A549 (cell line): ENCODE measurements at regions not wholly inside any gene's neighbourhood (a gene's known extent, or its start where the extent isn't known, plus 50 kb on each side); places are given as distances from the start of the nearest gene placed in this dataset.
A peak's percentile ranks its signal among the peaks of the same experiment; 100 is the strongest.

Experiments used
- ATAC-seq, 2 experiments: fragments of 200-7000 bp in 1 of 2; fragments of >200 bp in 1 of 2; cut with Nextera tagmentation in 1 of 2; cut with Tn5 transposase in 1 of 2; 3 replicates each; pipeline versions ENCODE4 v1.8.0 to v1.9.1; 2018 to 2020; ENCODE audit warnings: mild to moderate bottlenecking in 1 of 2, moderate library complexity in 1 of 2
- CTCF ChIA-PET: fragments of 300-600 bp; sonication (Branson Sonifier 250); formaldehyde crosslinking; extraction: SDS; loops from one replicate; lab custom pipeline; 2021; ENCODE audit warnings: antibody characterized with exemption, inconsistent platforms; lab: Yijun Ruan, JAX
- POLR2A ChIA-PET: fragments of 350-600 bp; formaldehyde crosslinking; extraction: SDS; loops from one replicate; lab custom pipeline; 2021; ENCODE audit warnings: antibody characterized with exemption, inconsistent platforms; lab: Yijun Ruan, JAX
- DNase-seq, 2 experiments: peaks; one replicate each; pipeline versions ENCODE4 v3.0.0 to v3.0.0-alpha.2; 2011 to 2016; ENCODE audit warnings: low read depth in 1 of 2, low spot score in 1 of 2
- FAIRE-seq: peaks from 2 replicates; lab custom pipeline; 2011; peaks lifted over from hg19 to GRCh38; lab: Jason Lieb, UNC
- H3K27ac ChIP-seq, 2 experiments: fragments of >200 bp; sonication (Bioruptor Twin); formaldehyde crosslinking; 3 replicates each; pipeline ENCODE4 v1.5.1; 2016 to 2017
- H3K4me1 ChIP-seq: fragments of >200 bp; sonication (Bioruptor Twin); formaldehyde crosslinking; 3 replicates; pipeline ENCODE4 v1.6.1; 2016
- H3K4me2 ChIP-seq: fragments of >200 bp; sonication (Bioruptor Twin); formaldehyde crosslinking; 3 replicates; pipeline ENCODE4 v1.6.1; 2016
- H3K4me3 ChIP-seq: fragments of >200 bp; sonication (Bioruptor Twin); formaldehyde crosslinking; 3 replicates; pipeline ENCODE4 v1.5.1; 2016
- H3K9me3 ChIP-seq: fragments of >200 bp; sonication (Bioruptor Twin); formaldehyde crosslinking; 3 replicates; pipeline ENCODE4 v1.6.1; 2016
- ATOH8 ChIP-seq: fragments of 250-450 bp; sonication (Bioruptor Pico); IDR thresholded peaks from 2 replicates; pipeline ENCODE4 v1.5.0; 2020; ENCODE audit warnings: low read depth, mild to moderate bottlenecking, moderate library complexity
- BHLHE40 ChIP-seq: IDR thresholded peaks from 2 replicates; pipeline ENCODE4 v1.6.1; 2012; ENCODE audit warnings: low read depth, low read length, inconsistent platforms
- CEBPB ChIP-seq, 2 experiments: fragments of >200 bp in 1 of 2; sonication (Bioruptor Twin) in 1 of 2; formaldehyde crosslinking in 1 of 2; IDR thresholded peaks; 2 replicates each; pipeline ENCODE4 v1.6.1; 2012 to 2016
- CHD4 ChIP-seq: fragments of 200-600 bp; sonication (generic); IDR thresholded peaks from 2 replicates; pipeline ENCODE4 v1.6.1; 2016; ENCODE audit warnings: antibody characterized with exemption, mild to moderate bottlenecking, borderline replicate concordance
- CTCF ChIP-seq: fragments of >200 bp; sonication (Bioruptor Twin); formaldehyde crosslinking; IDR thresholded peaks from 3 replicates; pipeline ENCODE4 v1.5.1; 2016
- EHF ChIP-seq: fragments of 250-450 bp; sonication (Bioruptor Pico); IDR thresholded peaks from 2 replicates; pipeline ENCODE4 v1.5.0; 2020; ENCODE audit warnings: mild to moderate bottlenecking
- EHMT2 ChIP-seq: fragments of 200-600 bp; sonication (generic); IDR thresholded peaks from 2 replicates; pipeline ENCODE4 v1.6.1; 2016; ENCODE audit warnings: antibody characterized with exemption, low read depth, mild to moderate bottlenecking, moderate library complexity
- EP300 ChIP-seq, 2 experiments: fragments of >200 bp; sonication (Bioruptor Twin); formaldehyde crosslinking; IDR thresholded peaks; 2 replicates in 1 of 2; 3 replicates in 1 of 2; pipeline ENCODE4 v1.6.1; 2016 to 2017
- ESRRA ChIP-seq: fragments of 150-350 bp; IDR thresholded peaks from 2 replicates; pipeline ENCODE4 v1.6.1; 2014; ENCODE audit warnings: mild to moderate bottlenecking, low read length, borderline replicate concordance
- FOSL2 ChIP-seq, 2 experiments: fragments of 450-650 bp in 1 of 2; fragments of >200 bp in 1 of 2; sonication (Bioruptor Twin) in 1 of 2; formaldehyde crosslinking; IDR thresholded peaks; 2 replicates each; pipeline versions ENCODE4 v1.5.0 to v1.6.1; 2016 to 2020; ENCODE audit warnings: mild to moderate bottlenecking in 1 of 2, moderate library complexity in 1 of 2
- FOXS1 ChIP-seq: fragments of 250-450 bp; sonication (Bioruptor Pico); IDR thresholded peaks from 2 replicates; pipeline ENCODE4 v1.5.0; 2020; ENCODE audit warnings: mild to moderate bottlenecking, moderate library complexity
- HDAC2 ChIP-seq: fragments of 200-600 bp; sonication (generic); IDR thresholded peaks from 2 replicates; pipeline ENCODE4 v1.6.1; 2016
- HOXA7 ChIP-seq: fragments of 250-450 bp; sonication (Bioruptor Pico); IDR thresholded peaks from 2 replicates; pipeline ENCODE4 v1.5.0; 2020; ENCODE audit warnings: mild to moderate bottlenecking, moderate library complexity
- HOXB5 ChIP-seq: fragments of 250-450 bp; sonication (Bioruptor Pico); IDR thresholded peaks from 2 replicates; pipeline ENCODE4 v1.5.0; 2020; ENCODE audit warnings: mild to moderate bottlenecking, moderate library complexity
- JUN ChIP-seq, 2 experiments: fragments of >200 bp; sonication (Bioruptor Twin); formaldehyde crosslinking; IDR thresholded peaks; 2 replicates in 1 of 2; 3 replicates in 1 of 2; pipeline ENCODE4 v1.6.1; 2016 to 2017
- JUNB ChIP-seq: fragments of >200 bp; sonication (Bioruptor Twin); formaldehyde crosslinking; IDR thresholded peaks from 2 replicates; pipeline ENCODE4 v1.6.1; 2016
- KDM1A ChIP-seq: fragments of 200-600 bp; sonication (generic); IDR thresholded peaks from 2 replicates; pipeline ENCODE4 v1.6.1; 2016; ENCODE audit warnings: low read depth, mild to moderate bottlenecking
- KDM5A ChIP-seq: fragments of 200-600 bp; sonication (generic); IDR thresholded peaks from 2 replicates; pipeline ENCODE4 v1.6.1; 2016; ENCODE audit warnings: antibody characterized with exemption, mild to moderate bottlenecking
- MAFK ChIP-seq: fragments of 450-650 bp; IDR thresholded peaks from 2 replicates; pipeline ENCODE4 v1.6.1; 2014; ENCODE audit not compliant: partially characterized antibody
- NFE2L2 ChIP-seq: fragments of 150-350 bp; conservative IDR thresholded peaks from 2 replicates; pipeline ENCODE4 v1.6.1; 2014; ENCODE audit warnings: low read length
- NR3C1 ChIP-seq: fragments of >200 bp; sonication (Bioruptor Twin); formaldehyde crosslinking; IDR thresholded peaks from 3 replicates; pipeline ENCODE4 v1.6.1; 2017
- POLR2A ChIP-seq: IDR thresholded peaks from 2 replicates; pipeline ENCODE4 v1.6.1; 2012; ENCODE audit warnings: mild to moderate bottlenecking, low read length
- POLR2AphosphoS2 ChIP-seq: conservative IDR thresholded peaks from 2 replicates; pipeline ENCODE4 v1.6.1; 2012; ENCODE audit warnings: low read length, improper control_type of control experiment, inconsistent platforms
- RAD21 ChIP-seq, 2 experiments: fragments of >200 bp in 1 of 2; sonication (Bioruptor Twin) in 1 of 2; formaldehyde crosslinking in 1 of 2; IDR thresholded peaks in 1 of 2; conservative IDR thresholded peaks in 1 of 2; 2 replicates in 1 of 2; 3 replicates in 1 of 2; pipeline ENCODE4 v1.6.1; 2012 to 2018; ENCODE audit warnings: inconsistent platforms in 1 of 2
- SREBF2 ChIP-seq: fragments of 450-650 bp; IDR thresholded peaks from 2 replicates; pipeline ENCODE4 v1.6.1; 2014; ENCODE audit warnings: mild to moderate bottlenecking, moderate library complexity
- TFCP2L1 ChIP-seq: fragments of 250-450 bp; sonication (Bioruptor Pico); IDR thresholded peaks from 2 replicates; pipeline ENCODE4 v1.5.0; 2021; ENCODE audit warnings: mild to moderate bottlenecking
- USF2 ChIP-seq: fragments of 450-650 bp; IDR thresholded peaks from 2 replicates; pipeline ENCODE4 v1.6.1; 2014; ENCODE audit warnings: antibody characterized with exemption
- ZC3H11A ChIP-seq: fragments of 450-650 bp; IDR thresholded peaks from 2 replicates; pipeline ENCODE4 v1.6.1; 2014; ENCODE audit warnings: antibody characterized with exemption, mild to moderate bottlenecking
- ZSCAN20 ChIP-seq: fragments of 250-450 bp; sonication (Bioruptor Pico); IDR thresholded peaks from 2 replicates; pipeline ENCODE4 v1.8.0; 2022; ENCODE audit warnings: mild to moderate bottlenecking, moderate library complexity
- WGBS: methylation state at CpG from one replicate; pipeline ENCODE4 v1.1.6; 2017; ENCODE audit errors: missing lambda C conversion rate; 5-methylcytosine and 5-hydroxymethylcytosine counted together
- TF ChIP-seq, protein P1 (sequence below): fragments of 150-350 bp; IDR thresholded peaks from 2 replicates; pipeline ENCODE4 v1.6.1; 2014; ENCODE audit warnings: low read depth, mild to moderate bottlenecking, low read length
- TF ChIP-seq, protein P2 (sequence below): fragments of >200 bp; sonication (Bioruptor Twin); formaldehyde crosslinking; IDR thresholded peaks from 2 replicates; pipeline ENCODE4 v1.6.1; 2016

DNA sequence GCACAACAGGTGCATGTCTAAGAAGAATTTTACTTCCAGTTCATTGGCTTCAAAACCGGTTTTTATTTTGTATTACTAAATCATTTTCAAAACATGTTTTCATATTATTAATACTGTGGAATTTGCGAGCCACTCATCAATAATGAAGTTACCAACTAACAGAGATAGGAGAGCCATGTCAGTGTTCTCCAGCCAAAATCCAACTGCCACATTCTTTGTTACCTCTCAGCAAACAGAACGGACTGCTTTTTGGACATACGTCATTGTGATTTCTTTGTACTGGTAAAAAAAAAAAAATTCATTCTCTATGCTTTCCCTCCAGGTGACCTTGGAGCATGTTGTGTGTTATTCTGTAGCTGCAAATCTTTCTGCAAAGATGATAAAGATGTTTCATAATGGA, 414.2 kb upstream of the MMADHC start:
- ChIA-PET POLR2A (no interaction called here), CTCF (no interaction called here)
- Histone ChIP-seq H3K27ac (no peak overlapping the region), H3K4me3 (no peak overlapping the region), H3K4me2 (no peak overlapping the region), H3K9me3 (no peaks in the 10 kb centered on the region), H3K4me1 (no peaks in the 10 kb centered on the region)
- DNase-seq, result no peak
- ATAC-seq, result no peak
- 98% methylated on average over 4 of the region's 4 CpGs for WGBS
- no peak for FAIRE-seq
- TF ChIP-seq ZC3H11A, result no peak
- TF ChIP-seq SREBF2, result no peak
- TF ChIP-seq HDAC2, result no peak
- no peak for TF ChIP-seq KDM1A
- TF ChIP-seq JUNB, result no peak
- TF ChIP-seq, protein P1, sequence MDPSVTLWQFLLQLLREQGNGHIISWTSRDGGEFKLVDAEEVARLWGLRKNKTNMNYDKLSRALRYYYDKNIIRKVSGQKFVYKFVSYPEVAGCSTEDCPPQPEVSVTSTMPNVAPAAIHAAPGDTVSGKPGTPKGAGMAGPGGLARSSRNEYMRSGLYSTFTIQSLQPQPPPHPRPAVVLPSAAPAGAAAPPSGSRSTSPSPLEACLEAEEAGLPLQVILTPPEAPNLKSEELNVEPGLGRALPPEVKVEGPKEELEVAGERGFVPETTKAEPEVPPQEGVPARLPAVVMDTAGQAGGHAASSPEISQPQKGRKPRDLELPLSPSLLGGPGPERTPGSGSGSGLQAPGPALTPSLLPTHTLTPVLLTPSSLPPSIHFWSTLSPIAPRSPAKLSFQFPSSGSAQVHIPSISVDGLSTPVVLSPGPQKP, result no peak
- TF ChIP-seq MAFK, result no peak
- TF ChIP-seq FOSL2 (IDR thresholded peaks at IDR 0.05), result no peak
- no peak for TF ChIP-seq FOSL2 (CRISPR knock-in tag; IDR thresholded peaks at IDR 0.05)
- no peak for TF ChIP-seq BHLHE40
- TF ChIP-seq JUN (IDR thresholded peaks at IDR 0.05), result no peak

DNA sequence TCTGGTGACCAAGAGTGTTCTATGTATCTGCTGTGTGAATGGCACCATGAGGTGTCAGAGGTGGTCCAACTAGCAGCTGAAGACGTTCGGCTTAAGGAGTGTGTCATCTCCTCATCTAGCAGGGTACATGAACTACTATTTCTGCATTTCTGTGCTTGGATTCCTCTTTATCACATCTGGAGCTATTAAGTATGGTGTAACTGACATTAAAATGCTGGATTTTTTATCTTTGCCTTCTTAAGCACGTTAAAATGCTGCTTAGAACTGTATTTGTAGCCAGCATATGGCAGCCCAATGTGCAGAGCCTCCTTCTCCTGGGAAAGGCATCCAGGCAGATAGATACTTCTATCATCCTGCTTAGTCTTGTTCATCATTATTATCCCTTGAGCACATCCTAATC, 409.3 kb upstream of the MMADHC start:
- ATAC-seq (no peak), FAIRE-seq (no peak), DNase-seq (no peak)
- 69% methylated on average over 3 of the region's 3 CpGs for WGBS
- H3K27ac ChIP-seq, result no peak overlapping the region
- CTCF ChIA-PET, result no interaction called here
- H3K4me2 ChIP-seq, result no peak overlapping the region
- no peaks in the 10 kb centered on the region; the same call in 2 of the 3 replicates for H3K9me3 ChIP-seq
- no peak overlapping the region for H3K4me3 ChIP-seq
- peaks cover 10% of the 10 kb centered on the region; the same call in 2 of the 3 replicates for H3K4me1 ChIP-seq
- POLR2A ChIA-PET, result no interaction called here
- TF ChIP-seq ZSCAN20 (CRISPR knock-in tag) (no peak), KDM1A (no peak), HOXA7 (CRISPR knock-in tag) (no peak), NR3C1 (no peak), JUNB (no peak), EHF (CRISPR knock-in tag) (no peak), USF2 (no peak), FOSL2 (IDR thresholded peaks at IDR 0.05) (no peak), FOSL2 (CRISPR knock-in tag; IDR thresholded peaks at IDR 0.05) (no peak), ATOH8 (CRISPR knock-in tag) (no peak), POLR2A (no peak)
- TF ChIP-seq, protein P2, sequence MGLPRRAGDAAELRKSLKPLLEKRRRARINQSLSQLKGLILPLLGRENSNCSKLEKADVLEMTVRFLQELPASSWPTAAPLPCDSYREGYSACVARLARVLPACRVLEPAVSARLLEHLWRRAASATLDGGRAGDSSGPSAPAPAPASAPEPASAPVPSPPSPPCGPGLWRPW, result no peak

DNA sequence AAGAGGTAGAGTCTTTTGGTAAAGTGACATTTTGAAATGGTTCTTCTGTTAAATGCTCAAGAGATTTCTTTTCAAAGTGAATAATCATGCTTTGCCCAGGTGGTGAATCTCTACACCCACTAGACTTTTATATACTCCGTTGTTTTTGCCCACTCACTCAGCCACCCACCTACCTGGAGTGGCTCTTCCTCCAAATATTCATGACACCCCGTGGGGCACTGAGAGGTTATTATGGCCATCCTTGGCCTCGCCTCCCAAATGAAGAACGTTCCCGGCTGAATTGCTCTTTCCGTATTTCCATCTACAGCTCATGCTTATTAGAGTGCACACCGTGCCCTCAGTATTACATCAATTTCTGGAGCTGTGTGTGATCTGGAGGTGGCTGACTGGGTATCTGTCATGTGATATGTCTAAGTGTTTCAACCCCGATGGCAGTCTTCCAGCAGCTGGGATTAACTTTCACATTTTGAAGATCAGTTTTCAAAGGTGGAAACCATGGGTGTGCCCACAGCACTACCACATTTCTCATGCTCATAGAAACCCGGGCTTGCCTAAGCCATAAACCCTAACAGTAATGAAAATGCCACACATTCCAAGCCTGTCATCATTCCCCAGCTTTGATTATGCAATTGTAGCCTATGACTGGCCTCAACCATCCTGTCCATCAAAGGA, 406.6 kb upstream of the MMADHC start:
- ATAC-seq, result peak; percentile 72 to 78; a peak in 5 of 6 replicates
- FAIRE-seq, result no peak
- DNase-seq, result peak in 1 of 2 experiments; percentile 65
- TF ChIP-seq RAD21 (conservative IDR thresholded peaks at IDR 0.05 in 1 of 2, IDR thresholded peaks at IDR 0.05 in 1 of 2) (no peak), JUNB (peak; percentile 42; the same call in 1 of the 2 replicates), KDM5A (no peak), CEBPB (IDR thresholded peaks at IDR 0.05) (peak; percentile 61 to 90), POLR2AphosphoS2 (no peak), CHD4 (no peak), EP300 (IDR thresholded peaks at IDR 0.05) (peak; percentile 34 to 58; a peak in 2 of 5 replicates), ESRRA (no peak), TFCP2L1 (CRISPR knock-in tag) (no peak), HDAC2 (no peak), ZSCAN20 (CRISPR knock-in tag) (no peak), CTCF (no peak), EHMT2 (no peak), NFE2L2 (no peak), FOXS1 (CRISPR knock-in tag) (no peak), HOXB5 (CRISPR knock-in tag) (no peak), ZC3H11A (no peak), JUN (IDR thresholded peaks at IDR 0.05) (peak in 1 of 2 experiments; percentile 54; a peak in 2 of 5 replicates)

More for the DNA sequence above, 406.6 kb upstream of the MMADHC start:
- no peak overlapping the region for H3K4me3 ChIP-seq
- H3K9me3 ChIP-seq, result no peaks in the 10 kb centered on the region; the same call in 2 of the 3 replicates
- H3K4me1 ChIP-seq, result peaks cover 32% of the 10 kb centered on the region
- WGBS, result 67% methylated on average over 8 of the region's 9 CpGs
- peak overlapping the region in 1 of 2 experiments; percentile 64; a peak in 3 of 6 replicates for H3K27ac ChIP-seq
- ChIA-PET POLR2A (no interaction called here), CTCF (no interaction called here)
- 0 out of 3 replicates have a peak overlapping the region, but pooled peaks have one; percentile 13 for H3K4me2 ChIP-seq
